ENCODE measurements at regions not wholly inside any gene's neighbourhood (a gene's known extent, or its start where the extent isn't known, plus 50 kb on each side); places are given as distances from the start of the nearest gene placed in this dataset.

DNA sequence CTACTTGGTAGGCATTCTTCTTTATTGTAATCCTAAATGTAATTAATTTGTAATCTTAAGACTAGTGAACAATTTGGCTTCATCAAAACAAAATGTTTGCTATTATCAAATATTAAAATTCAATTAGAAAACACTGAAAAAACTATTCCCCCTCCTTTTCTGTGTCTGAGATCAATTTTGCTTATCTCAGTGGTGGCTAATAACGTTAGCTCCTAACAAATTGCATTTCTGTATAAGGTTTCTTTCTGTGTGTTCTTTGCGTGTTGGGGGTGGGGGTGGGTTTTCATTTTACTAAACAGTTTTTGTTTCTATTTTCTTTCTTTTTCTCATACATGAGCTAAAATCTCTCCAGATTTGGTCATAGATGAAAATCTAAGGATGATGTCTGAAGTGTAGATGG, 54.0 kb upstream of the EYA4 start:
- TF ChIP-seq, protein P1, sequence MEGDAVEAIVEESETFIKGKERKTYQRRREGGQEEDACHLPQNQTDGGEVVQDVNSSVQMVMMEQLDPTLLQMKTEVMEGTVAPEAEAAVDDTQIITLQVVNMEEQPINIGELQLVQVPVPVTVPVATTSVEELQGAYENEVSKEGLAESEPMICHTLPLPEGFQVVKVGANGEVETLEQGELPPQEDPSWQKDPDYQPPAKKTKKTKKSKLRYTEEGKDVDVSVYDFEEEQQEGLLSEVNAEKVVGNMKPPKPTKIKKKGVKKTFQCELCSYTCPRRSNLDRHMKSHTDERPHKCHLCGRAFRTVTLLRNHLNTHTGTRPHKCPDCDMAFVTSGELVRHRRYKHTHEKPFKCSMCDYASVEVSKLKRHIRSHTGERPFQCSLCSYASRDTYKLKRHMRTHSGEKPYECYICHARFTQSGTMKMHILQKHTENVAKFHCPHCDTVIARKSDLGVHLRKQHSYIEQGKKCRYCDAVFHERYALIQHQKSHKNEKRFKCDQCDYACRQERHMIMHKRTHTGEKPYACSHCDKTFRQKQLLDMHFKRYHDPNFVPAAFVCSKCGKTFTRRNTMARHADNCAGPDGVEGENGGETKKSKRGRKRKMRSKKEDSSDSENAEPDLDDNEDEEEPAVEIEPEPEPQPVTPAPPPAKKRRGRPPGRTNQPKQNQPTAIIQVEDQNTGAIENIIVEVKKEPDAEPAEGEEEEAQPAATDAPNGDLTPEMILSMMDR (IDR thresholded peaks at IDR 0.05; ENCODE audit: low read depth, low read length): no peak
- no peak overlapping the region for H3K4me3 ChIP-seq (ENCODE audit: low read depth, low read length)

DNA sequence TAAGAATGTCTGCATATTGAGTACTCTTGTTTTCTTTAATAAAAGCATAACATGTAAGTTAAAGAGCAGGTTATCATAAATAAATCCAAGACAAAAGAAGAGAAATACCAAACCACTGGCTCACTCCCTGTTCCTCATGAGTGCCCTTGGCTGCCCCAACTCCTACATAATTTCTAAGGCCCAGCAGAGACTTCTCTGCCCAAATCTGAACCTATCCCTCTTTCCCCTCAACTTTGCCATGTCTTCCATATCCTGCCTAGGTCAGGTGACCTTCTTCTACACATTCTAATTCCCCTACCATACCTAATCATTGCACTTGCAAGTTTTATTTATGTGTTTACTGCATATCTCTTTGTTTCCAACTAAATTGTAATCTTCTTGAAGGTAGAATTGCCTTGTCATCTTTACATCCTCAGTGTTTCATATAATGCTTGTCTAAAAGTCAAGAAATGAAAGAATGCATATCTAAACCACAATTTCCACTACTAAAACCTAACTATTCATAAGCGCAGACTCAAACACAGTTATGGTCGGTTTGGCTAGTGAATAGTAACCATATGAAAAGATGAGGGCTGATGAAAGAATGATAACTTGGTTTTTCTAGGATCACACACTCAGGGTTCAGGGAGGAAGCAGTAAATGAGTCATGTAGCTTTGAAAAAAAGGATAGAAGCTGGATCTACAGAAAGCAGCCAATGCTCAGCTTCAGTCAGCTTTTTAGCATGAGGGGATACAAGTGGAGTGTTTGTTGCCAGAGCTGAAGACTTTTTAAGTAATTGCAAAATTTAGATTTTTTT, 53.3 kb upstream of the EYA4 start:
- no peak overlapping the region for H3K4me3 ChIP-seq (ENCODE audit: low read depth, low read length)

DNA sequence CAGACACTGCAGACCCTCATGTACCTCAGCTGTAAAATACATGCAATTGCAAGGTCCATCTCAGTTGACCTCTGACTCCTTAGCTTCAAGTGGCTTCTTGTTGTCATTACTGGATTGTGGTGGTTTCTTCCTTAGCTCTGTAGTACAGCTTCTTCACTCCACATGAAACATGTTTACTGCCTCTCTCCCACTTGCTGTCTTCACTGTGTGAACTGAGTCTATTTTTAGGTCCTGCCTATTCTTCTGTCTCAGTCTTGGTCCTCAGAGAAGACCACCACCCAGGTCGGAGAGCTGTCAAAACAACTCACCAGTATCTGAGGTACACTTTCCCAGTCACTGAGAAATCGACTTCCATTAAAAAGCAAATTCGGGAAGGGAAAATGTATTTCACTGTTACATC, 50.2 kb upstream of the EYA4 start:
- TF ChIP-seq, protein P1 (IDR thresholded peaks at IDR 0.05; ENCODE audit: low read depth, low read length): no peak
- no peak overlapping the region for H3K4me3 ChIP-seq (ENCODE audit: low read depth, low read length)

More for the DNA sequence above, 53.3 kb upstream of the EYA4 start:
- TF ChIP-seq, protein P1 (IDR thresholded peaks at IDR 0.05; ENCODE audit: low read depth, low read length): no peak

- TF ChIP-seq, protein P1 (IDR thresholded peaks at IDR 0.05; ENCODE audit: low read depth, low read length): no peak
- no peak overlapping the region for H3K4me3 ChIP-seq (ENCODE audit: low read depth, low read length)
Observed at GRCh38 chr6:133191323-133191722, 49.8 kb upstream of the EYA4 start.

All from WI38 (cell line).